Adrenal gland (tissue), 5 donors: ENCODE measurements at regions not wholly inside any gene's neighbourhood (a gene's known extent, or its start where the extent isn't known, plus 50 kb on each side); places are given as distances from the start of the nearest gene placed in this dataset.

Experiments used
- POLR2A ChIP-seq, 2 donors: fragments of 450-650 bp; IDR thresholded peaks; one replicate each; pipeline ENCODE4 v1.6.1; 2017; ENCODE audit warnings: antibody characterized with exemption in 2 of 2, mild to moderate bottlenecking in 2 of 2, moderate library complexity in 1 of 2
- TF ChIP-seq, protein P1 (sequence below), 6 experiments: fragments of 450-650 bp in 4 of 6; fragments of 200-600 bp in 2 of 6; sonication (generic) in 1 of 6; IDR thresholded peaks; 1 replicate in 5 of 6; 2 replicates in 1 of 6; pipeline versions ENCODE4 v1.5.1 to v1.8.0; 2016 to 2021; ENCODE audit warnings: antibody characterized with exemption in 6 of 6, mild to moderate bottlenecking in 2 of 6, moderate library complexity in 1 of 6
- donor health status: DM: no; HTN: no; CAD: no.

DNA sequence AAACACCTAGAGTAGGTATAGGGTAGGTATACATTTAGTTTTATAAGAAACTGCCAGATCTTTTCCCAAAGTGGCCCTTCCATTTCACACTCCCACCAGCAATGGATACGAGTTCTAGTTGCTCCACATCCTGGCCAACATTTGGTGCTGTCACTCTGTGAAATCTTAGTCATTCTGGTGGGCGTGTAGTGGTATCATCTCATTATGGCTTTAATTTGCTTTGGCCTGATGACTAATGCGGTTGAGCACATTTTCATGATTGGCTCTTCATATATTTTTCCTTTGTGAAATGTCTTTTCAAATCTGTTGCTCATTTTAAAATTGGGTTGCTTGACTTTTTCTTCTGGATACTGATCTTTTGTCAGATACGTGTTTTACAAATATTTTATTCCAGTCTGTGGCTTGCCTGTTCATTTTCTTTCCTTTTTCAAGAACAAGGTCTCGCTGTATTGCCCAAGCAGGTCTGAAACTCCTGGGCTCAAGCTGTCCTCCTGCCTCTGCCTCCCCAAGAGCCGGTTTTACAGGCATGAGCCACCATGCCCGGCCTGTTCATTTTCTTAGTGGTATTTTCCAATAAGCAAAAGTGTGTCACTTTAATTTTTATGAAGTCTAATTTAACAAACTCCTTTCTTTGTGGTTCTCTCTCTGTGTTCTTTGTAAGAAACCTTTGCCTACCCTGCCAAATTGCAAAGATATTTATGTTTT is 192.4 kb downstream of the SEC14L1 start:
- TF ChIP-seq, protein P1, sequence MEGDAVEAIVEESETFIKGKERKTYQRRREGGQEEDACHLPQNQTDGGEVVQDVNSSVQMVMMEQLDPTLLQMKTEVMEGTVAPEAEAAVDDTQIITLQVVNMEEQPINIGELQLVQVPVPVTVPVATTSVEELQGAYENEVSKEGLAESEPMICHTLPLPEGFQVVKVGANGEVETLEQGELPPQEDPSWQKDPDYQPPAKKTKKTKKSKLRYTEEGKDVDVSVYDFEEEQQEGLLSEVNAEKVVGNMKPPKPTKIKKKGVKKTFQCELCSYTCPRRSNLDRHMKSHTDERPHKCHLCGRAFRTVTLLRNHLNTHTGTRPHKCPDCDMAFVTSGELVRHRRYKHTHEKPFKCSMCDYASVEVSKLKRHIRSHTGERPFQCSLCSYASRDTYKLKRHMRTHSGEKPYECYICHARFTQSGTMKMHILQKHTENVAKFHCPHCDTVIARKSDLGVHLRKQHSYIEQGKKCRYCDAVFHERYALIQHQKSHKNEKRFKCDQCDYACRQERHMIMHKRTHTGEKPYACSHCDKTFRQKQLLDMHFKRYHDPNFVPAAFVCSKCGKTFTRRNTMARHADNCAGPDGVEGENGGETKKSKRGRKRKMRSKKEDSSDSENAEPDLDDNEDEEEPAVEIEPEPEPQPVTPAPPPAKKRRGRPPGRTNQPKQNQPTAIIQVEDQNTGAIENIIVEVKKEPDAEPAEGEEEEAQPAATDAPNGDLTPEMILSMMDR (IDR thresholded peaks at IDR 0.05), result no peak
- TF ChIP-seq POLR2A (IDR thresholded peaks at IDR 0.05), result no peak
